Caco-2 (cell line): ENCODE measurements at regions not wholly inside any gene's neighbourhood (a gene's known extent, or its start where the extent isn't known, plus 50 kb on each side); places are given as distances from the start of the nearest gene placed in this dataset.

Experiments used
- BruUV-seq: library from RNA; stranded (reverse); fragments of 400-500 nt; replicated peaks from 2 replicates; lab custom pipeline; 2021; lab: Mats Ljungman, UMichigan
- CTCF ChIA-PET: fragments of 300-600 bp; sonication (Branson Sonifier 250); formaldehyde crosslinking; loops from one replicate; lab custom pipeline; 2022; ENCODE audit warnings: antibody characterized with exemption; lab: Charles Lee
- POLR2A ChIA-PET: fragments of 300-600 bp; sonication (Branson Sonifier 250); formaldehyde crosslinking; loops from one replicate; lab custom pipeline; 2022; ENCODE audit warnings: antibody characterized with exemption; lab: Charles Lee
- DNase-seq, 2 experiments: peaks; one replicate each; pipeline versions ENCODE4 v3.0.0 to v3.0.0-alpha.2; 2020 to 2022
- H3K27me3 ChIP-seq: replicated peaks from 2 replicates; pipeline ENCODE4 v1.6.0; 2011; ENCODE audit warnings: low read length; ENCODE audit not compliant: control insufficient read depth, insufficient read depth
- H3K36me3 ChIP-seq: 2 replicates; pipeline ENCODE4 v1.5.1; 2011; ENCODE audit warnings: low read length; ENCODE audit not compliant: control insufficient read depth, insufficient read depth
- H3K4me1 ChIP-seq: fragments of 250-450 bp; sonication (Bioruptor Pico); 2 replicates; pipeline ENCODE4 v1.5.1; 2020; ENCODE audit warnings: mild to moderate bottlenecking
- H3K4me3 ChIP-seq: 2 replicates; pipeline ENCODE4 v1.5.1; 2011; ENCODE audit warnings: low read depth, mild to moderate bottlenecking, control low read depth, low read length
- H3K9me3 ChIP-seq: fragments of 250-450 bp; sonication (Bioruptor Pico); 2 replicates; pipeline ENCODE4 v1.5.1; 2020; ENCODE audit warnings: mild to moderate bottlenecking, moderate library complexity
- H3K27ac Mint-ChIP-seq: one replicate; pipeline ENCODE4 v1.8.0; 2022; ENCODE audit warnings: mixed read lengths; ENCODE audit not compliant: unreplicated experiment
- H3K27me3 Mint-ChIP-seq: one replicate; pipeline ENCODE4 v1.8.0; 2022; ENCODE audit warnings: mixed read lengths; ENCODE audit not compliant: insufficient read depth, unreplicated experiment
- H3K36me3 Mint-ChIP-seq: one replicate; pipeline ENCODE4 v1.8.0; 2022; ENCODE audit warnings: mild to moderate bottlenecking, mixed read lengths; ENCODE audit not compliant: insufficient read depth, unreplicated experiment
- H3K4me1 Mint-ChIP-seq: one replicate; pipeline ENCODE4 v1.8.0; 2022; ENCODE audit warnings: low read depth, mixed read lengths; ENCODE audit not compliant: unreplicated experiment
- H3K4me3 Mint-ChIP-seq: one replicate; pipeline ENCODE4 v1.8.0; 2022; ENCODE audit warnings: mild to moderate bottlenecking, moderate library complexity, mixed read lengths; ENCODE audit not compliant: unreplicated experiment
- H3K9me3 Mint-ChIP-seq: one replicate; pipeline ENCODE4 v1.8.0; 2022; ENCODE audit warnings: mixed read lengths; ENCODE audit not compliant: unreplicated experiment
- intact Hi-C: fragments of 100-400 bp; cut with micrococcal nuclease; formaldehyde crosslinking; loops from one replicate; pipeline ENCODE4 v1.10.0; 2022; ENCODE audit not compliant: unreplicated experiment
- TF ChIP-seq, protein P1 (sequence below), 2 experiments: fragments of 200-600 bp in 1 of 2; IDR thresholded peaks; 1 replicate in 1 of 2; 2 replicates in 1 of 2; pipeline versions ENCODE4 v1.5.1 to v1.8.0; 2011 to 2022; ENCODE audit warnings: antibody characterized with exemption in 1 of 2, control low read depth in 1 of 2, inconsistent platforms in 1 of 2, low read depth in 1 of 2, low read length in 1 of 2, mild to moderate bottlenecking in 1 of 2, moderate library complexity in 1 of 2; ENCODE audit not compliant: insufficient read depth in 1 of 2, severe bottlenecking in 1 of 2, unreplicated experiment in 1 of 2

DNA sequence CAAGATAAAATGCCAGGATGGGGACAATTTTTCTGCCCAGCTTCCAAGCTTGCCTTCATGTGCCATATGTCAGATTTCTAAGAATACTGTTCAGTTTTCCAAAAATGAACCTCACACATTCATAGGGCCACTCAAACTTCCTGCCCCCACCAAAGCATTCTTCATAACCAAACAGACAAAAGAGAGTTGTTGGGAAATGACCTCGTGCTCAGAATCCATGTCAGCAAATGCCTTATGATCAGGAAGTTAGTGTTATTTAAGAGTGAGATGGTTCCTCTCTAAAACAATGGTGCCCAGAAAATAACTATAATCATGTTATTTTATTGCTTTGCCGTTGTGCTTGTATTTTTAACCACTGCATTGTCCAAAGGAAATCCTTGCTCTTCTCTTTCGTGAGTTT lies 208.2 kb downstream of the ZNF608 start:
- intact Hi-C loops: no loop called here
- H3K36me3 Mint-ChIP-seq: no peaks in the 10 kb centered on the region

DNA sequence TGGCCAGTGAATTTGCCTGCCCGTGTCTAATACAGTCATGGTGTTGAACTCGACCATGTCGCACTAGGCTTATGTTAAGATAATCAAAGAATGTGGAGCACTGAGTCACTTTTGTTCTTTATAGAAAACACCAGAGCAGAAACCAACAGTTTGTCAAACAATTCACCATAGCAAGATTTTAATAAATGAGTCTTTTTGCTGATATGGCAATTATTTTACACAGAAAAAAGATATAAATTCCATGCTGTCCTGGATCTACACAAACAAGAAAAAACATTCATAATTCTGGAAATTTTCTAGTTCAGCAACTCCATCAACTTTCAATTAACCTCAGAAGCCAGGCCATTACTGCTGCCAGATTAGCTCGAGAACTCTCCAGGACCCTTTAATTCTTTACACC lies 208.9 kb downstream of the ZNF608 start:
- TF ChIP-seq, protein P1, sequence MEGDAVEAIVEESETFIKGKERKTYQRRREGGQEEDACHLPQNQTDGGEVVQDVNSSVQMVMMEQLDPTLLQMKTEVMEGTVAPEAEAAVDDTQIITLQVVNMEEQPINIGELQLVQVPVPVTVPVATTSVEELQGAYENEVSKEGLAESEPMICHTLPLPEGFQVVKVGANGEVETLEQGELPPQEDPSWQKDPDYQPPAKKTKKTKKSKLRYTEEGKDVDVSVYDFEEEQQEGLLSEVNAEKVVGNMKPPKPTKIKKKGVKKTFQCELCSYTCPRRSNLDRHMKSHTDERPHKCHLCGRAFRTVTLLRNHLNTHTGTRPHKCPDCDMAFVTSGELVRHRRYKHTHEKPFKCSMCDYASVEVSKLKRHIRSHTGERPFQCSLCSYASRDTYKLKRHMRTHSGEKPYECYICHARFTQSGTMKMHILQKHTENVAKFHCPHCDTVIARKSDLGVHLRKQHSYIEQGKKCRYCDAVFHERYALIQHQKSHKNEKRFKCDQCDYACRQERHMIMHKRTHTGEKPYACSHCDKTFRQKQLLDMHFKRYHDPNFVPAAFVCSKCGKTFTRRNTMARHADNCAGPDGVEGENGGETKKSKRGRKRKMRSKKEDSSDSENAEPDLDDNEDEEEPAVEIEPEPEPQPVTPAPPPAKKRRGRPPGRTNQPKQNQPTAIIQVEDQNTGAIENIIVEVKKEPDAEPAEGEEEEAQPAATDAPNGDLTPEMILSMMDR (IDR thresholded peaks at IDR 0.05; ENCODE audit: insufficient read depth in 1 of 2, low read depth in 1 of 2, low read length in 1 of 2, severe bottlenecking in 1 of 2, unreplicated experiment in 1 of 2): no peak
- POLR2A ChIA-PET: no interaction called here
- intact Hi-C loops: no loop called here
- Histone ChIP-seq H3K4me3 (no peak overlapping the region), H3K4me1 (no peaks in the 10 kb centered on the region), H3K36me3 (no peaks in the 10 kb centered on the region), H3K9me3 (no peaks in the 10 kb centered on the region; the same call in 1 of the 2 replicates), H3K27me3 (no peaks in the 10 kb centered on the region; the same call in 1 of the 2 replicates)
- no peak for DNase-seq
- Mint-ChIP-seq H3K4me1 (no peaks in the 10 kb centered on the region), H3K36me3 (no peaks in the 10 kb centered on the region), H3K9me3 (peaks cover 28% of the 10 kb centered on the region), H3K27ac (no peak overlapping the region), H3K27me3 (no peaks in the 10 kb centered on the region), H3K4me3 (no peak overlapping the region)
- CTCF ChIA-PET: no interaction called here
- BruUV-seq: no TSS peak

More for the DNA sequence above, 208.2 kb downstream of the ZNF608 start:
- Histone ChIP-seq H3K9me3 (no peaks in the 10 kb centered on the region; the same call in 1 of the 2 replicates), H3K27me3 (no peaks in the 10 kb centered on the region; the same call in 1 of the 2 replicates), H3K36me3 (no peaks in the 10 kb centered on the region), H3K4me1 (no peaks in the 10 kb centered on the region), H3K4me3 (no peak overlapping the region)
- CTCF ChIA-PET: no interaction called here
- Mint-ChIP-seq H3K27me3 (no peaks in the 10 kb centered on the region), H3K4me3 (no peak overlapping the region), H3K4me1 (no peaks in the 10 kb centered on the region), H3K9me3 (peaks cover 26% of the 10 kb centered on the region), H3K27ac (no peak overlapping the region)
- TF ChIP-seq, protein P1 (IDR thresholded peaks at IDR 0.05; ENCODE audit: insufficient read depth in 1 of 2, low read depth in 1 of 2, low read length in 1 of 2, severe bottlenecking in 1 of 2, unreplicated experiment in 1 of 2): no peak
- POLR2A ChIA-PET: no interaction called here
- no peak for DNase-seq
- no TSS peak for BruUV-seq

DNA sequence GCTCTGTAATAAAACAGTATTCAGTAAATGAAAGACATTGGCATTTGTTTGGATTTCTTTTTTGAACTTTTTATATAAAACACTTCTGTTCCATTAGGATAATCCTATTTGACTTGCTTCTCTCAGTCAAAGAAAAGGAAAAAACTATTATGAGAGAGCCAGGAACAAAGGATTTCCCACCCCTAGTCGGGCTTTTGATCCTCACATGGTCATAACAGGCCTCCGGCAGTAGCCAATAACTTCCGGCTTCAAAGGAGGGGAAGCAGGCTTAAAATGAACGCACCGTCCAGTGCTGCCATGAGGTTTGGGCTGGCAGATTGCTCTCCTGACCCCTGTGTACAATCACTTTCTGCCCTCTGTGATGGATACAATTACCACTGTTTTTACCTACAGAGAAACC lies 209.3 kb downstream of the ZNF608 start:
- no peak overlapping the region for H3K4me3 Mint-ChIP-seq
- Histone ChIP-seq H3K36me3 (no peaks in the 10 kb centered on the region), H3K27me3 (no peaks in the 10 kb centered on the region; the same call in 1 of the 2 replicates), H3K4me1 (no peaks in the 10 kb centered on the region), H3K9me3 (no peaks in the 10 kb centered on the region; the same call in 1 of the 2 replicates), H3K4me3 (no peak overlapping the region)
- H3K27ac Mint-ChIP-seq: no peak overlapping the region
- peaks cover 24% of the 10 kb centered on the region for H3K9me3 Mint-ChIP-seq
- no TSS peak for BruUV-seq
- intact Hi-C loops: no loop called here
- H3K27me3 Mint-ChIP-seq: no peaks in the 10 kb centered on the region
- no peaks in the 10 kb centered on the region for H3K36me3 Mint-ChIP-seq
- DNase-seq: no peak
- ChIA-PET POLR2A (no interaction called here), CTCF (no interaction called here)
- H3K4me1 Mint-ChIP-seq: no peaks in the 10 kb centered on the region
- TF ChIP-seq, protein P1 (IDR thresholded peaks at IDR 0.05; ENCODE audit: insufficient read depth in 1 of 2, low read depth in 1 of 2, low read length in 1 of 2, severe bottlenecking in 1 of 2, unreplicated experiment in 1 of 2): no peak
